Gastrocnemius medialis (tissue), 4 donors: ENCODE measurements at regions not wholly inside any gene's neighbourhood (a gene's known extent, or its start where the extent isn't known, plus 50 kb on each side); places are given as distances from the start of the nearest gene placed in this dataset.

Experiments
- CTCF ChIP-seq, 5 experiments: fragments of 450-650 bp in 3 of 5; fragments of 200-600 bp in 2 of 5; sonication (generic) in 2 of 5; IDR thresholded peaks in 4 of 5; conservative IDR thresholded peaks in 1 of 5; 1 replicate in 4 of 5; 2 replicates in 1 of 5; pipeline ENCODE4 v1.5.1; 2016 to 2019; ENCODE audit warnings: antibody characterized with exemption in 5 of 5, mild to moderate bottlenecking in 3 of 5, moderate library complexity in 3 of 5
- POLR2A ChIP-seq, 2 donors: fragments of 450-650 bp; IDR thresholded peaks; one replicate each; pipeline ENCODE4 v1.6.1; 2017; ENCODE audit warnings: antibody characterized with exemption in 2 of 2, mild to moderate bottlenecking in 2 of 2, moderate library complexity in 2 of 2

GRCh38 chr9:82781921-82782392, 281.0 kb downstream of the RASEF start:
- no peak for TF ChIP-seq CTCF (IDR thresholded peaks at IDR 0.05 in 4 of 5, conservative IDR thresholded peaks at IDR 0.05 in 1 of 5)
- TF ChIP-seq POLR2A (IDR thresholded peaks at IDR 0.05), result no peak
